Uterus (tissue), 3 donors: ENCODE measurements at regions not wholly inside any gene's neighbourhood (a gene's known extent, or its start where the extent isn't known, plus 50 kb on each side); places are given as distances from the start of the nearest gene placed in this dataset.

Experiments
- DNase-seq, 2 donors: peaks; one replicate each; pipeline ENCODE4 v3.0.0-alpha.2; 2019 to 2020
- H3K27ac ChIP-seq, 2 donors: fragments of 200-600 bp; sonication (generic); 1 replicate in 1 of 2; 2 replicates in 1 of 2; pipeline ENCODE4 v1.5.1; 2016 to 2018
- H3K27me3 ChIP-seq, 2 donors: fragments of 200-600 bp; sonication (generic); one replicate each; pipeline ENCODE4 v1.5.1; 2018 to 2019; ENCODE audit warnings: control low read depth in 1 of 2
- H3K36me3 ChIP-seq, 2 donors: fragments of 200-600 bp; sonication (generic); one replicate each; pipeline ENCODE4 v1.5.1; 2019; ENCODE audit warnings: control low read depth in 1 of 2
- H3K4me1 ChIP-seq, 2 donors: fragments of 200-600 bp; sonication (generic); one replicate each; pipeline ENCODE4 v1.5.1; 2018 to 2019; ENCODE audit warnings: control low read depth in 1 of 2
- H3K4me3 ChIP-seq, 2 donors: fragments of 200-600 bp; sonication (generic); 1 replicate in 1 of 2; 2 replicates in 1 of 2; pipeline ENCODE4 v1.5.1; 2018 to 2019; ENCODE audit warnings: mild to moderate bottlenecking in 1 of 2
- H3K9me3 ChIP-seq, 2 donors: fragments of 200-600 bp; sonication (generic); one replicate each; pipeline ENCODE4 v1.5.1; 2019; ENCODE audit warnings: control low read depth in 1 of 2
- CTCF ChIP-seq, 4 experiments: fragments of 200-600 bp in 2 of 4; fragments of 450-650 bp in 2 of 4; sonication (generic) in 2 of 4; IDR thresholded peaks; one replicate each; pipeline ENCODE4 v1.5.1; 2016 to 2019; ENCODE audit warnings: antibody characterized with exemption in 4 of 4, mild to moderate bottlenecking in 2 of 4, moderate library complexity in 1 of 4
- POLR2A ChIP-seq, 2 donors: fragments of 450-650 bp; IDR thresholded peaks; one replicate each; pipeline ENCODE4 v1.6.1; 2016; ENCODE audit warnings: antibody characterized with exemption in 2 of 2, mild to moderate bottlenecking in 1 of 2, moderate library complexity in 1 of 2
- intact Hi-C: fragments of 100-400 bp; cut with DNase I; formaldehyde crosslinking; loops from one replicate; pipeline ENCODE4 v1.15.1; 2023; ENCODE audit warnings: low total_unique reads
- donor health status: DM: yes; HTN: yes; CAD: no.

GRCh38 chr18:44624052-44624451, 56.6 kb upstream of the SETBP1 start:
- TF ChIP-seq CTCF (IDR thresholded peaks at IDR 0.05) (no peak), POLR2A (IDR thresholded peaks at IDR 0.05) (no peak)
- Histone ChIP-seq H3K27me3 (no peaks in the 10 kb centered on the region), H3K9me3 (no peaks in the 10 kb centered on the region), H3K36me3 (no peaks in the 10 kb centered on the region), H3K4me3 (no peak overlapping the region), H3K27ac (no peak overlapping the region), H3K4me1 (no peaks in the 10 kb centered on the region)
- DNase-seq = no peak
- intact Hi-C loops = no loop called here

- Histone ChIP-seq H3K9me3 (no peaks in the 10 kb centered on the region), H3K4me1 (no peaks in the 10 kb centered on the region), H3K36me3 (no peaks in the 10 kb centered on the region), H3K27ac (no peak overlapping the region), H3K27me3 (no peaks in the 10 kb centered on the region), H3K4me3 (no peak overlapping the region)
- intact Hi-C loops = no loop called here
- DNase-seq = no peak
- TF ChIP-seq POLR2A (IDR thresholded peaks at IDR 0.05) = no peak
- no peak for TF ChIP-seq CTCF (IDR thresholded peaks at IDR 0.05)
Measured at GRCh38 chr18:44625386-44625785, 55.3 kb upstream of the SETBP1 start.

GRCh38 chr18:44626236-44626635, 54.5 kb upstream of the SETBP1 start:
- Histone ChIP-seq H3K27ac (no peak overlapping the region), H3K4me3 (no peak overlapping the region), H3K27me3 (no peaks in the 10 kb centered on the region), H3K9me3 (no peaks in the 10 kb centered on the region), H3K36me3 (no peaks in the 10 kb centered on the region), H3K4me1 (no peaks in the 10 kb centered on the region)
- TF ChIP-seq POLR2A (IDR thresholded peaks at IDR 0.05) (no peak), CTCF (IDR thresholded peaks at IDR 0.05) (no peak)
- DNase-seq = no peak
- intact Hi-C loops = no loop called here

- H3K4me3 ChIP-seq = no peak overlapping the region
- no peaks in the 10 kb centered on the region for H3K9me3 ChIP-seq
- intact Hi-C loops = no loop called here
- H3K27me3 ChIP-seq = no peaks in the 10 kb centered on the region
- no peak overlapping the region for H3K27ac ChIP-seq
- H3K36me3 ChIP-seq = no peaks in the 10 kb centered on the region
- H3K4me1 ChIP-seq = no peaks in the 10 kb centered on the region
- TF ChIP-seq POLR2A (IDR thresholded peaks at IDR 0.05) (no peak), CTCF (IDR thresholded peaks at IDR 0.05) (no peak)
- no peak for DNase-seq
Measured at GRCh38 chr18:44626807-44627206, 53.9 kb upstream of the SETBP1 start.

- DNase-seq = no peak
- Histone ChIP-seq H3K9me3 (no peaks in the 10 kb centered on the region), H3K27ac (no peak overlapping the region), H3K27me3 (no peaks in the 10 kb centered on the region), H3K36me3 (no peaks in the 10 kb centered on the region), H3K4me1 (no peaks in the 10 kb centered on the region), H3K4me3 (no peak overlapping the region)
- TF ChIP-seq POLR2A (IDR thresholded peaks at IDR 0.05) = no peak
- no peak for TF ChIP-seq CTCF (IDR thresholded peaks at IDR 0.05)
- intact Hi-C loops = no loop called here
Measured at GRCh38 chr18:44627280-44627679, 53.4 kb upstream of the SETBP1 start.
